Calu3 (cell line): ENCODE measurements at regions not wholly inside any gene's neighbourhood (a gene's known extent, or its start where the extent isn't known, plus 50 kb on each side); places are given as distances from the start of the nearest gene placed in this dataset.
A peak's percentile ranks its signal among the peaks of the same experiment; 100 is the strongest.

Experiments
- BruUV-seq: library from RNA; stranded (reverse); fragments of 400-500 nt; replicated peaks from 2 replicates; lab custom pipeline; 2021; lab: Mats Ljungman, UMichigan
- CTCF ChIA-PET: fragments of 300-600 bp; sonication (Branson Sonifier 250); formaldehyde crosslinking; loops from one replicate; lab custom pipeline; 2022; ENCODE audit warnings: antibody characterized with exemption; lab: Charles Lee
- DNase-seq: peaks from one replicate; pipeline ENCODE4 v3.0.0; 2022
- H3K27ac Mint-ChIP-seq: one replicate; pipeline ENCODE4 v1.8.0; 2022; ENCODE audit warnings: mixed read lengths; ENCODE audit not compliant: unreplicated experiment
- H3K27me3 Mint-ChIP-seq: one replicate; pipeline ENCODE4 v1.8.0; 2022; ENCODE audit warnings: mixed read lengths; ENCODE audit not compliant: unreplicated experiment
- H3K36me3 Mint-ChIP-seq: one replicate; pipeline ENCODE4 v1.8.0; 2022; ENCODE audit warnings: mild to moderate bottlenecking, moderate library complexity, mixed read lengths; ENCODE audit not compliant: insufficient read depth, unreplicated experiment
- H3K4me1 Mint-ChIP-seq: one replicate; pipeline ENCODE4 v1.8.0; 2022; ENCODE audit warnings: mild to moderate bottlenecking, low read depth, mixed read lengths; ENCODE audit not compliant: unreplicated experiment
- H3K4me3 Mint-ChIP-seq: one replicate; pipeline ENCODE4 v1.8.0; 2022; ENCODE audit warnings: mild to moderate bottlenecking, low read depth, moderate library complexity, mixed read lengths; ENCODE audit not compliant: unreplicated experiment
- H3K9me3 Mint-ChIP-seq: one replicate; pipeline ENCODE4 v1.8.0; 2022; ENCODE audit warnings: low read depth, mixed read lengths; ENCODE audit not compliant: unreplicated experiment
- CTCF ChIP-seq: fragments of 200-600 bp; IDR thresholded peaks from one replicate; pipeline ENCODE4 v1.8.0; 2022; ENCODE audit warnings: antibody characterized with exemption; ENCODE audit not compliant: unreplicated experiment
- intact Hi-C: fragments of 100-400 bp; cut with micrococcal nuclease; formaldehyde crosslinking; loops from one replicate; pipeline ENCODE4 v1.10.0; 2022; ENCODE audit not compliant: unreplicated experiment

- peak; percentile 64 for DNase-seq
- Mint-ChIP-seq H3K9me3 (no peaks in the 10 kb centered on the region), H3K27ac (peak overlapping the region; percentile 68), H3K4me1 (peaks cover 83% of the 10 kb centered on the region), H3K36me3 (peaks cover 47% of the 10 kb centered on the region), H3K4me3 (no peak overlapping the region), H3K27me3 (no peaks in the 10 kb centered on the region)
- no TSS peak for BruUV-seq
- CTCF ChIA-PET = no interaction called here
- intact Hi-C loops = no loop called here
- peak; percentile 32 for TF ChIP-seq CTCF
Observed at GRCh38 chr17:72388765-72389473, 268.1 kb downstream of the SOX9 start.

- no peak for TF ChIP-seq CTCF
- H3K27ac Mint-ChIP-seq = peak overlapping the region; percentile 80
- H3K36me3 Mint-ChIP-seq = peaks cover 67% of the 10 kb centered on the region
- no peaks in the 10 kb centered on the region for H3K27me3 Mint-ChIP-seq
- H3K9me3 Mint-ChIP-seq = no peaks in the 10 kb centered on the region
- CTCF ChIA-PET = interaction anchor here (0.7 to 1.4 kb wide), 3 partner anchors 16 to 224 kb away, joined by 3 to 11 read pairs (median 3); no protein-coding TSS in a partner anchor
- H3K4me3 Mint-ChIP-seq = no peak overlapping the region
- no peak for DNase-seq
- TSS peak; percentile 54 for BruUV-seq
- peaks cover 86% of the 10 kb centered on the region for H3K4me1 Mint-ChIP-seq
- intact Hi-C loops = no loop called here
Observed at GRCh38 chr17:72390675-72391508, 270.1 kb downstream of the SOX9 start.

GRCh38 chr17:72392056-72393010 lies 271.5 kb downstream of the SOX9 start:
- no peak overlapping the region for H3K4me3 Mint-ChIP-seq
- CTCF ChIA-PET = interaction anchor here (1.0 to 1.4 kb wide), 3 partner anchors 12 to 223 kb away, joined by 3 to 11 read pairs (median 3); no protein-coding TSS in a partner anchor

More at GRCh38 chr17:72392056-72393010, 271.5 kb downstream of the SOX9 start:
- TF ChIP-seq CTCF = no peak
- Mint-ChIP-seq H3K27me3 (no peaks in the 10 kb centered on the region), H3K4me1 (peaks cover 73% of the 10 kb centered on the region), H3K9me3 (no peaks in the 10 kb centered on the region), H3K36me3 (peaks cover 66% of the 10 kb centered on the region), H3K27ac (peak overlapping the region; percentile 82)
- DNase-seq = no peak
- intact Hi-C loops = no loop called here
- BruUV-seq = no TSS peak
